Stomach (tissue), 8 donors: ENCODE measurements at regions not wholly inside any gene's neighbourhood (a gene's known extent, or its start where the extent isn't known, plus 50 kb on each side); places are given as distances from the start of the nearest gene placed in this dataset.

Experiments used
- DNase-seq, 2 donors: peaks; one replicate each; pipeline versions ENCODE4 v3.0.0 to v3.0.0-alpha.2; 2013 to 2019
- H3K27ac ChIP-seq, 5 donors: fragments of 200-600 bp in 4 of 5; sonication (generic) in 4 of 5; one replicate each; pipeline ENCODE4 v1.5.1; 2013 to 2019; ENCODE audit warnings: mild to moderate bottlenecking in 1 of 5, moderate library complexity in 1 of 5
- H3K27me3 ChIP-seq, 3 donors: fragments of 200-600 bp; sonication (generic); one replicate each; pipeline ENCODE4 v1.5.1; 2017 to 2019; ENCODE audit warnings: mixed run types in 1 of 3
- H3K36me3 ChIP-seq, 4 donors: fragments of 200-600 bp; sonication (generic); 1 replicate in 3 of 4; 2 replicates in 1 of 4; pipeline ENCODE4 v1.5.1; 2016 to 2019
- H3K4me1 ChIP-seq, 4 donors: fragments of 200-600 bp; sonication (generic); one replicate each; pipeline ENCODE4 v1.5.1; 2016 to 2019
- H3K4me3 ChIP-seq, 4 donors: fragments of 200-600 bp; sonication (generic) in 3 of 4; one replicate each; pipeline ENCODE4 v1.5.1; 2016 to 2019; ENCODE audit warnings: mild to moderate bottlenecking in 1 of 4
- H3K9me3 ChIP-seq, 4 donors: fragments of 200-600 bp; sonication (generic); one replicate each; pipeline ENCODE4 v1.5.1; 2016 to 2019
- EP300 ChIP-seq: sonication (generic); formaldehyde crosslinking; IDR thresholded peaks from one replicate; pipeline ENCODE4 v1.6.1; 2017; ENCODE audit warnings: antibody characterized with exemption
- POLR2A ChIP-seq, 4 donors: fragments of 450-650 bp; IDR thresholded peaks; one replicate each; pipeline ENCODE4 v1.6.1; 2016; ENCODE audit warnings: antibody characterized with exemption in 4 of 4, control low read depth in 2 of 4, mild to moderate bottlenecking in 1 of 4, moderate library complexity in 1 of 4
- POLR2AphosphoS5 ChIP-seq, 3 donors: sonication (generic); formaldehyde crosslinking; IDR thresholded peaks; one replicate each; pipeline ENCODE4 v1.6.1; 2016; ENCODE audit warnings: antibody characterized with exemption in 3 of 3
- WGBS, 5 donors: extraction: QIAGEN DNeasy Blood & Tissue Kit in 3 of 5; methylation state at CpG; one replicate each; pipeline versions ENCODE4 v1.1.5 to v1.1.7; 2013 to 2018; 5-methylcytosine and 5-hydroxymethylcytosine counted together
- intact Hi-C: fragments of 100-400 bp; cut with DNase I; formaldehyde crosslinking; loops from one replicate; pipeline ENCODE4 v1.15.1; 2023; ENCODE audit warnings: low total_unique reads
- TF ChIP-seq, protein P1 (sequence below), 7 experiments: fragments of 450-650 bp in 4 of 7; fragments of 200-600 bp in 3 of 7; sonication (generic) in 3 of 7; IDR thresholded peaks; one replicate each; pipeline ENCODE4 v1.5.1; 2016 to 2019; ENCODE audit warnings: antibody characterized with exemption in 7 of 7, control low read depth in 2 of 7, mild to moderate bottlenecking in 1 of 7
- donor health status: healthy with polysubstance abuse.
- donor health status: Bipolar disorder and iron deficiency.
- donor health status: healthy.

DNA sequence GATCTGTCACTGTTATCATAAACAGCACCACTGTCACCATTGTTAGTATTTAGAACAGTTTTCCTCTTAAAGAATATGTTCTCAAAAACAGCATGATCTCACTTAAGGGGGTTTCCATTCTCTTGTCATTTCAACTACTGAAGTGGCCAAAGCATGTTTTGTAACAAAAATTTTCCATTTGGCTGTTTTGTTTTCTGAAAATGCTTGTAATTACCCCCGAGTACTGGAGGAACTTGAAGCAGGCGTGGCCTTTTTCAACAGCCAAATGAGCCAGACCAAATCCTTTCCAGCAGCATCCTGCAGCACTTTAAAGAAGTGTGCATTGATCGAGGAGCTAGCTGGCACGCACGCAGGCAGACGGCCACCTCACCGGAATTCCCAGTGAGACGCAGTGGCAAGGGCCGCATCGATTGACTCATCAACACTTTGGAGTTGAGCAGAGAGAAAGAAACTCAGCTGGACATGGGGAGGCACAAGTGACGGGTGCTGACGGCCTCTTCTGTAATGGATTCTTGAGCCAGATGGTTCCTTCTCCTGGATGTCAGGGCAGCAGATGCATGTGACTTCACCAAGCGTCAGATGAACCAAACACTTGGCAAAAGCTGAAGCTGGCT, 234.3 kb upstream of the IGF1R start:
- 72 to 81% (median 76%) methylated on average over 13 of the region's 13 CpGs for WGBS, 5 donors
- intact Hi-C loops, result no loop called here
- H3K4me1 ChIP-seq, result peaks cover 0 to 16% (median 6%) of the 10 kb centered on the region in 4 donors

DNA sequence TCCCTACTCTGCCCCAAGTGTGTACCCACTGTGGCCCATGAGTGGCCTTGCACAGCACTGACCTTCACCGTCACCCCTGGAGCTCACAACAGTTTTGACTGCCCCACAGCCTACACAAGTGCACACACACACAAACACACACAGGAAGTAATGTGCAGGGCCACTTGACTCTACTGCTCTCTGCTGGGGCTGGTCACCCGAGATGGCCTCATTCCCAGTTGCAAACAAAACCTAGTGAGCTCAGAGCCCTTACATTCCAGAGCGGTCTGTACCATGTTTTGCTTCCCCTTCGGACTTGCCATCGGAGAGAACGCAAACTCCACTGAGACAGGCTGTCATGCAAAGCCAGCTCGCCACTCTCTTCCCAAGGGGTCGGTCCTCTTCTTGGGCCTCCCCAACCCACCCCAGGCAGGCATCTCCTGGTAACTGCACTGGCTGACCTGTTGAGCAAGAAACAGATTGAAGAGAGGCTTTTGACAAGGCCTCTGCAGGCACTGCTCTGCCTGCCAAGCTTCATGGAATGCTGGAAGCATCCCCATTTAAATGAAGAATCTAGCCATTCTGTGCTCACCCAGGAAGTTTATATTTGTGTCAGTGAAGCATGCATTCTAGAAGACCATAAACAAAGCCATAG, 232.0 kb upstream of the IGF1R start:
- H3K36me3 ChIP-seq, result no peaks in the 10 kb centered on the region
- WGBS, 5 donors, result 49 to 68% (median 65%) methylated on average over 7 to 8 of the region's 8 CpGs
- H3K27me3 ChIP-seq, result peaks cover 0 to 31% (median 15%) of the 10 kb centered on the region in 3 donors
- H3K9me3 ChIP-seq, result peaks cover 0 to 4% (median 0%) of the 10 kb centered on the region in 4 donors
- H3K4me1 ChIP-seq, result peaks cover 4 to 22% (median 12%) of the 10 kb centered on the region in 4 donors
- H3K27ac ChIP-seq, result peak overlapping the region in 4 of 5 donors; percentile 8 to 62 (median 32)
- peak in 1 of 2 donors; percentile 40 for DNase-seq
- TF ChIP-seq EP300, result no peak
- TF ChIP-seq POLR2AphosphoS5 (IDR thresholded peaks at IDR 0.05), result peak in 1 of 3 donors; percentile 5
- intact Hi-C loops, result no loop called here
- H3K4me3 ChIP-seq, result no peak overlapping the region

More for the DNA sequence above, 234.3 kb upstream of the IGF1R start:
- H3K4me3 ChIP-seq, result no peak overlapping the region
- H3K27me3 ChIP-seq, result peaks cover 0 to 10% (median 0%) of the 10 kb centered on the region in 3 donors
- TF ChIP-seq, protein P1, sequence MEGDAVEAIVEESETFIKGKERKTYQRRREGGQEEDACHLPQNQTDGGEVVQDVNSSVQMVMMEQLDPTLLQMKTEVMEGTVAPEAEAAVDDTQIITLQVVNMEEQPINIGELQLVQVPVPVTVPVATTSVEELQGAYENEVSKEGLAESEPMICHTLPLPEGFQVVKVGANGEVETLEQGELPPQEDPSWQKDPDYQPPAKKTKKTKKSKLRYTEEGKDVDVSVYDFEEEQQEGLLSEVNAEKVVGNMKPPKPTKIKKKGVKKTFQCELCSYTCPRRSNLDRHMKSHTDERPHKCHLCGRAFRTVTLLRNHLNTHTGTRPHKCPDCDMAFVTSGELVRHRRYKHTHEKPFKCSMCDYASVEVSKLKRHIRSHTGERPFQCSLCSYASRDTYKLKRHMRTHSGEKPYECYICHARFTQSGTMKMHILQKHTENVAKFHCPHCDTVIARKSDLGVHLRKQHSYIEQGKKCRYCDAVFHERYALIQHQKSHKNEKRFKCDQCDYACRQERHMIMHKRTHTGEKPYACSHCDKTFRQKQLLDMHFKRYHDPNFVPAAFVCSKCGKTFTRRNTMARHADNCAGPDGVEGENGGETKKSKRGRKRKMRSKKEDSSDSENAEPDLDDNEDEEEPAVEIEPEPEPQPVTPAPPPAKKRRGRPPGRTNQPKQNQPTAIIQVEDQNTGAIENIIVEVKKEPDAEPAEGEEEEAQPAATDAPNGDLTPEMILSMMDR (IDR thresholded peaks at IDR 0.05), result no peak
- TF ChIP-seq EP300 (no peak), POLR2AphosphoS5 (IDR thresholded peaks at IDR 0.05) (no peak), POLR2A (IDR thresholded peaks at IDR 0.05) (no peak)
- H3K9me3 ChIP-seq, result peaks cover 0 to 4% (median 0%) of the 10 kb centered on the region in 4 donors
- no peaks in the 10 kb centered on the region for H3K36me3 ChIP-seq
- peak overlapping the region in 1 of 5 donors; percentile 16 for H3K27ac ChIP-seq
- DNase-seq, result peak in 1 of 2 donors; percentile 48

DNA sequence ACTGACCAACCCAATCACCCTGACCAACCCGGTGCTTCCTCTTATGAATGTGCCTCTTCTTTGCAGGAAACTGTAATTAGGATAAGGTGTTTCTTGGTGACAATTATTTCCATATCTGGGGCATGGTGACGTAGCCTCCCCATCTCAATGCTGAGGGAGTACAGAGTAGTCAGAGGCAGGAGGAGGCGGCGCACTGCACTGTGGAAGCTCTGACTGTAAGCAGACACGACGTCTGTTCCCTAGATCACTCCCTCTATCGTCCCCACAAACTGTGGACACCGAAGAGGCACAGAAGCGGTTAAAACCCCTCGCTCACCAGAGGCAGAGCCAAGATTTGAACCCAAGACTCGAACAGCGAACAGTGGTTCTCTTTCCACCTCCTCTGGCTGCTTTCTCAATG, 231.0 kb upstream of the IGF1R start:
- 82 to 91% (median 87%) methylated on average over 12 of the region's 12 CpGs for WGBS, 5 donors
- Histone ChIP-seq H3K27ac (peak overlapping the region in 2 of 5 donors; percentile 36 to 62), H3K27me3 (peaks cover 2 to 41% (median 25%) of the 10 kb centered on the region in 3 donors), H3K9me3 (peaks cover 0 to 4% (median 0%) of the 10 kb centered on the region in 4 donors), H3K4me1 (peaks cover 9 to 30% (median 21%) of the 10 kb centered on the region in 4 donors), H3K4me3 (no peak overlapping the region), H3K36me3 (no peaks in the 10 kb centered on the region)
- DNase-seq, result no peak
- intact Hi-C loops, result no loop called here
- no peak for TF ChIP-seq POLR2A (IDR thresholded peaks at IDR 0.05)
- no peak for TF ChIP-seq POLR2AphosphoS5 (IDR thresholded peaks at IDR 0.05)
- TF ChIP-seq, protein P1 (IDR thresholded peaks at IDR 0.05), result no peak
- no peak for TF ChIP-seq EP300

DNA sequence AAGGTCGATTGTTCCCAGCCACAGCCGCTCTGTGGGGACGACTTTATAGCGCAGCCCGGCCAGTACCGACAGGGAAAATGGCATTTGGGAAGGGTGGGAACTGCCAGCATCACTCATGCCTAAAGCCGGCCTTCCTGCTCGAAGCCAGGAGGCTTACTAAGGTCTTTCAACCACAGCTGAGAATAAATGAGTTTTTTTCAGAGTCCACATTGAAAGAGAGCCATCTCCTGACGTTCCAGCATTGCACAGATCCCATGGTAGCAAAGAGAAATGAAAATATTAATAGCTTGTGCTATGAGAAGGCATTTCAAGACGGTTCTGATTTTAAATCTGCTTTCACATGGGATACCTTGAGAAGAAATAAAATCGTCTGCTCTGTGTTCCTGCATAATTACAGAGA, 230.2 kb upstream of the IGF1R start:
- Histone ChIP-seq H3K4me1 (peaks cover 9 to 30% (median 21%) of the 10 kb centered on the region in 4 donors), H3K4me3 (no peak overlapping the region), H3K27ac (peak overlapping the region in 2 of 5 donors; percentile 33 to 62), H3K36me3 (no peaks in the 10 kb centered on the region), H3K9me3 (peaks cover 0 to 3% (median 0%) of the 10 kb centered on the region in 4 donors), H3K27me3 (peaks cover 6 to 49% (median 33%) of the 10 kb centered on the region in 3 donors)
- DNase-seq, result no peak
- no peak for TF ChIP-seq POLR2AphosphoS5 (IDR thresholded peaks at IDR 0.05)
- no peak for TF ChIP-seq POLR2A (IDR thresholded peaks at IDR 0.05)
- no peak for TF ChIP-seq EP300
- TF ChIP-seq, protein P1 (IDR thresholded peaks at IDR 0.05), result no peak
- intact Hi-C loops, result no loop called here
- 69 to 75% (median 74%) methylated on average over 11 of the region's 11 CpGs for WGBS, 5 donors
